Thyroid gland (tissue), 4 donors: ENCODE measurements at regions not wholly inside any gene's neighbourhood (a gene's known extent, or its start where the extent isn't known, plus 50 kb on each side); places are given as distances from the start of the nearest gene placed in this dataset.

Source experiments
- DNase-seq, 2 donors: peaks; one replicate each; pipeline ENCODE4 v3.0.0-alpha.2; 2019
- H3K27ac ChIP-seq, 3 donors: fragments of 200-600 bp; sonication (generic); 1 replicate in 2 of 3; 2 replicates in 1 of 3; pipeline ENCODE4 v1.5.1; 2016 to 2019; ENCODE audit warnings: mild to moderate bottlenecking in 1 of 3, moderate library complexity in 1 of 3
- H3K27me3 ChIP-seq: fragments of 200-600 bp; sonication (generic); one replicate; pipeline ENCODE4 v1.5.1; 2019
- H3K36me3 ChIP-seq, 2 donors: fragments of 200-600 bp; sonication (generic); one replicate each; pipeline ENCODE4 v1.5.1; 2016 to 2019
- H3K4me1 ChIP-seq, 2 donors: fragments of 200-600 bp; sonication (generic); one replicate each; pipeline ENCODE4 v1.5.1; 2017 to 2019
- H3K4me3 ChIP-seq, 3 donors: fragments of 200-600 bp; sonication (generic); replicated peaks in 1 of 3; 1 replicate in 2 of 3; 2 replicates in 1 of 3; pipeline ENCODE4 v1.5.1; 2016; ENCODE audit warnings: mild to moderate bottlenecking in 1 of 3
- H3K9me3 ChIP-seq: fragments of 200-600 bp; sonication (generic); one replicate; pipeline ENCODE4 v1.5.1; 2017
- POLR2A ChIP-seq, 2 donors: fragments of 450-650 bp; IDR thresholded peaks; one replicate each; pipeline ENCODE4 v1.6.1; 2017; ENCODE audit warnings: antibody characterized with exemption in 2 of 2, mild to moderate bottlenecking in 2 of 2, moderate library complexity in 1 of 2
- WGBS, 2 donors: methylation state at CpG; one replicate each; pipeline ENCODE4 v1.1.5; 2017; 5-methylcytosine and 5-hydroxymethylcytosine counted together
- intact Hi-C: fragments of 100-400 bp; cut with DNase I; formaldehyde crosslinking; loops from one replicate; pipeline ENCODE4 v1.15.1; 2023
- TF ChIP-seq, protein P1 (sequence below), 6 experiments: fragments of 200-600 bp in 3 of 6; fragments of 450-650 bp in 3 of 6; sonication (generic) in 3 of 6; IDR thresholded peaks; one replicate each; pipeline ENCODE4 v1.5.1; 2016 to 2019; ENCODE audit warnings: antibody characterized with exemption in 6 of 6, mild to moderate bottlenecking in 2 of 6, inconsistent platforms in 1 of 6, moderate library complexity in 1 of 6

DNA sequence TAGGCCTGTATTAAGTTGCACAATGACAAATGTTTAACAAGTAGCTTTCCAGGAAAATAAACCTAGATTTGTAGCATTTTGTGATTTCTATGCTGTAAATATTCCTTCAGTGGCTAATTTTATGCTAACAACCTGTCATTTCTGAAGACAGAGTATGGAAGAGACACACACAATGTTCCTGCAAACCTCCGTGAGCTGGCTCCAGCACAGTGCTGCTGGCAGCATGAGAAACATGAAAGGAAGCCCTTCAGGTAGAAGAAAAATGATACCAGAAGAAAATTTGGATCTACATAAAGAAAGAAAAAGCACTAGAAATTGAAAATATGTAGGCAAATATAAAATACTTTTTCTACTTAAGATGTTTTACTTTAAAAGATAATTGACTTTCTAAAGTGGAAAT, 69.5 kb upstream of the CTTNBP2 start:
- H3K4me3 ChIP-seq, result no peak overlapping the region
- TF ChIP-seq POLR2A (IDR thresholded peaks at IDR 0.05), result no peak
- TF ChIP-seq, protein P1, sequence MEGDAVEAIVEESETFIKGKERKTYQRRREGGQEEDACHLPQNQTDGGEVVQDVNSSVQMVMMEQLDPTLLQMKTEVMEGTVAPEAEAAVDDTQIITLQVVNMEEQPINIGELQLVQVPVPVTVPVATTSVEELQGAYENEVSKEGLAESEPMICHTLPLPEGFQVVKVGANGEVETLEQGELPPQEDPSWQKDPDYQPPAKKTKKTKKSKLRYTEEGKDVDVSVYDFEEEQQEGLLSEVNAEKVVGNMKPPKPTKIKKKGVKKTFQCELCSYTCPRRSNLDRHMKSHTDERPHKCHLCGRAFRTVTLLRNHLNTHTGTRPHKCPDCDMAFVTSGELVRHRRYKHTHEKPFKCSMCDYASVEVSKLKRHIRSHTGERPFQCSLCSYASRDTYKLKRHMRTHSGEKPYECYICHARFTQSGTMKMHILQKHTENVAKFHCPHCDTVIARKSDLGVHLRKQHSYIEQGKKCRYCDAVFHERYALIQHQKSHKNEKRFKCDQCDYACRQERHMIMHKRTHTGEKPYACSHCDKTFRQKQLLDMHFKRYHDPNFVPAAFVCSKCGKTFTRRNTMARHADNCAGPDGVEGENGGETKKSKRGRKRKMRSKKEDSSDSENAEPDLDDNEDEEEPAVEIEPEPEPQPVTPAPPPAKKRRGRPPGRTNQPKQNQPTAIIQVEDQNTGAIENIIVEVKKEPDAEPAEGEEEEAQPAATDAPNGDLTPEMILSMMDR (IDR thresholded peaks at IDR 0.05), result no peak
- no peaks in the 10 kb centered on the region for H3K9me3 ChIP-seq
- no peaks in the 10 kb centered on the region for H3K36me3 ChIP-seq
- 96 to 97% methylated on average over 1 of the region's 1 CpG for WGBS, 2 donors
- no peaks in the 10 kb centered on the region for H3K27me3 ChIP-seq
- H3K4me1 ChIP-seq, result peaks cover 2 to 3% of the 10 kb centered on the region in 2 donors
- intact Hi-C loops, result no loop called here
- no peak for DNase-seq
- H3K27ac ChIP-seq, result no peak overlapping the region

DNA sequence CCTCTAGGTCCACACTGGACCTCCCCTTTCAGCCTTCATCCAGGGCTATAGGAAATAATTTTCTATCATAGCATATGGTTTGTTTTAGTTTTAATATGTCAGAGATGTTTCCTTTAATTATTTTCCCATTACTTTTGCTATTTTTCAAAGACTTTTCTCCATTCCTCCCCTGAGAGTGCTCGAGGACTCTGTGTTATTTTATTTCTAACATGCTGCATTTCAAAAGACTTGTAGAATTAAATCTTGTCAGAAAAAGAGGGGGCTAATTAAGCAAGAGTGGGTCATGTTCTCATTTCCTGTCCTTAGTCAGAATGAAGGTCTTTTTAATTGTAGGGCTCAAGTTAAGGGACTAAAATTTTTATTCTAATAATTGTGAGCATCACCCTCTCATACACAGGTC, 71.6 kb upstream of the CTTNBP2 start:
- Histone ChIP-seq H3K27me3 (no peaks in the 10 kb centered on the region), H3K36me3 (no peaks in the 10 kb centered on the region)
- intact Hi-C loops, result no loop called here

DNA sequence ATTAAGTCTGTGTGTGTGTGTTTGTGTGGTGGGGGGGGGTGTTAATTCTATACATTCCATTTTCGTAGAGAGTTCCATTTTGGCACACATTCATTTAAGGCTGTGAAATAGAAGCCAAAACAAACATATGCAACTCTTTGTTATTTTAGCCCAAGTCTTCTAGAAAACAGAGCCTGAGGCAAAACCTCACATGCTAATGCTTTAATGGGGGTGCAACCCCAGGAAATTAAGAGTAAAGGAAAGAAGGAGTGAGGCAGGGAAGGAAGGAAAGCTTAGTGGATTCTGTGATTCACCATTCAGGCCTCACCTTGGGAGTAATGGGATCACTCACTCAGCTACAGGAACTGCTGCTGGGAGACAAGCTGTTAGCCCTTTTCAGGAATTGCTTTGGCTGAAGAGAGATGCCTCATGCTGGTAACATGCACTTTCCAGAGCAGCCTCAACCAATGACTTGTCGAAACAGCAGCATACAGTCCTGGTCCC, 73.0 kb upstream of the CTTNBP2 start:
- no peak overlapping the region for H3K27ac ChIP-seq
- TF ChIP-seq POLR2A (IDR thresholded peaks at IDR 0.05), result no peak
- TF ChIP-seq, protein P1 (IDR thresholded peaks at IDR 0.05), result no peak
- DNase-seq, result no peak
- H3K27me3 ChIP-seq, result no peaks in the 10 kb centered on the region
- H3K9me3 ChIP-seq, result no peaks in the 10 kb centered on the region
- peaks cover 2 to 3% of the 10 kb centered on the region in 2 donors for H3K4me1 ChIP-seq
- 55 to 59% methylated on average over 2 of the region's 2 CpGs for WGBS, 2 donors
- no peak overlapping the region for H3K4me3 ChIP-seq
- H3K36me3 ChIP-seq, result no peaks in the 10 kb centered on the region
- intact Hi-C loops, result no loop called here

More for the DNA sequence above, 71.6 kb upstream of the CTTNBP2 start:
- Histone ChIP-seq H3K27ac (no peak overlapping the region), H3K9me3 (no peaks in the 10 kb centered on the region), H3K4me3 (no peak overlapping the region), H3K4me1 (peaks cover 2 to 3% of the 10 kb centered on the region in 2 donors)
- no peak for DNase-seq
- TF ChIP-seq, protein P1 (IDR thresholded peaks at IDR 0.05), result no peak
- no peak for TF ChIP-seq POLR2A (IDR thresholded peaks at IDR 0.05)
- 74 to 80% methylated on average over 1 of the region's 1 CpG for WGBS, 2 donors

DNA sequence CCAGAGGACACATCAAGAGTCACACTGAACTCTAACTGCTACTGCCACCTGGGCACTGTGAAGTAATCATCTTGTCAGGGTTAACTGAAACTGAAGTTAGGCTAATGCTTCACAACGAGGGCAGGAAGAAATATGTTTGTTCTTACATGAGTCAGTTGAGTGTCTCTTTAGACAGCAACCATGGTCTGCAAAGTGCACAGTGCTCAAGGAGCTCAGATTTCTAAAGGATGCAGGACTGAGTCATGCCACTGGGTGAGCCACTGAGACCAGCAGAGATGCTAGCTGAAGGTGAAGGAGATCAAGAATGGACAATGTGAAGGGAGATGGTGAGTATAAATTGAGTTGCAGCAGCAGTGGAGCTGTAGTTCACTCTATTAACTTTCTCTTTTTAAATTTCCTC, 76.0 kb upstream of the CTTNBP2 start:
- Histone ChIP-seq H3K4me1 (peaks cover 2 to 3% of the 10 kb centered on the region in 2 donors), H3K27ac (no peak overlapping the region), H3K36me3 (no peaks in the 10 kb centered on the region), H3K4me3 (no peak overlapping the region), H3K9me3 (no peaks in the 10 kb centered on the region), H3K27me3 (no peaks in the 10 kb centered on the region)
- 22 to 27% methylated on average over 1 of the region's 1 CpG for WGBS, 2 donors
- TF ChIP-seq, protein P1 (IDR thresholded peaks at IDR 0.05), result no peak
- TF ChIP-seq POLR2A (IDR thresholded peaks at IDR 0.05), result no peak
- intact Hi-C loops, result no loop called here
- no peak for DNase-seq

DNA sequence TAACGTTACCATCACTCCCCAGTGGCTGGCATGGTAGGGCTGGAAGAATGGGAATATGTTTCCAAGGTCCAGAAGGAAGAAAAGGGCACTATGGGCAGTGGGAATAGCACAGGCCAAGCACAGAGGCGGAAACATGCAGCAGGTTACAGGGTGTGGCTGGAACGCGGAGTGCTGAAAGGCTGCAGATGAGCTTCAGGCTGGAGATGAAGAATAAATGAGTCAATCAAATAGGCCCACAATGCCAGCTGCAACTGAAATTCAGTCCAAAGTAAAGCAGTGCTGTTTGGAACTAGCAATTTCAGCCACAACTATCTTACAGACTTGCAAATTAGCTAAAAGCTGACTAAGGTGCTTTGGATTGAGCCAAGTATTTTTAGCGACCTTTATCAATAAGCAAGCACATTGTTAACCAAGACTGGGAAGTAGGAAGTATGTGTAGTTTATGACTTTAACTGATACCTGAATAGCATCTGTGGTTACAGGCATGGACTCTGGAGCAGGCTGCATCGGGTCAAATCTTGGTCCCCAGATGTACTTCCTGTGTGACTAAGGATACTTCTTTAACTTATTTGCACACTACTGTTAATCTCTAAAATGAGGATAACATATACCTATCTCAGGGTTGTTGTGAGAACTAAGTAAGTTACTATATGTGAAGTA, 77.5 kb upstream of the CTTNBP2 start:
- no peak for TF ChIP-seq POLR2A (IDR thresholded peaks at IDR 0.05)
- TF ChIP-seq, protein P1 (IDR thresholded peaks at IDR 0.05), result no peak
- intact Hi-C loops, result no loop called here
- H3K4me1 ChIP-seq, result peaks cover 2 to 3% of the 10 kb centered on the region in 2 donors

More for the DNA sequence above, 77.5 kb upstream of the CTTNBP2 start:
- WGBS, 2 donors, result 85 to 93% methylated on average over 6 of the region's 6 CpGs
- Histone ChIP-seq H3K4me3 (no peak overlapping the region), H3K36me3 (no peaks in the 10 kb centered on the region), H3K27ac (no peak overlapping the region), H3K27me3 (no peaks in the 10 kb centered on the region), H3K9me3 (no peaks in the 10 kb centered on the region)
- DNase-seq, result no peak
